ENCODE measurements at regions not wholly inside any gene's neighbourhood (a gene's known extent, or its start where the extent isn't known, plus 50 kb on each side); places are given as distances from the start of the nearest gene placed in this dataset.

GRCh38 chr15:70374096-70374495 is 276.4 kb upstream of the TLE3 start:
- BruUV-seq (replicated peaks), result no TSS peak
- no CpG with 5 or more reads among the region's 2 CpGs for WGBS, 2 experiments (ENCODE audit: extremely low coverage in 2 of 2, insufficient read length in 1 of 2)
- in situ Hi-C loops (cut with MboI; ENCODE audit: low sequenced_read_pairs), result no loop called here
- Histone ChIP-seq H2BK20ac (ENCODE audit: low read depth, low read length) (no peak overlapping the region), H3K4ac (ENCODE audit: low read depth, low read length) (no peak overlapping the region), H3K36me3 (ENCODE audit: control insufficient read depth, insufficient read depth, low read length) (no peaks in the 10 kb centered on the region), H2BK120ac (ENCODE audit: low read depth, low read length) (no peak overlapping the region), H3K9me3 (ENCODE audit: control insufficient read depth, insufficient read depth, low read length) (no peaks in the 10 kb centered on the region; the same call in 1 of the 2 replicates), H3K27me3 (ENCODE audit: control insufficient read depth, insufficient read depth, low read length) (peaks cover 46% of the 10 kb centered on the region), H4K20me1 (ENCODE audit: insufficient read depth, low read length) (no peaks in the 10 kb centered on the region), H2AK9ac (replicated peaks; ENCODE audit: low read depth, low read length, poor library complexity) (no peak overlapping the region), H3K79me1 (ENCODE audit: low read depth in 1 of 2, low read length in 2 of 2) (no peaks in the 10 kb centered on the region), H3K18ac (ENCODE audit: low read depth, low read length) (no peak overlapping the region), H3K4me1 (ENCODE audit: control insufficient read depth, insufficient read depth, low read length) (no peaks in the 10 kb centered on the region), H3K9ac (ENCODE audit: low read depth, low read length) (no peak overlapping the region), H3K14ac (replicated peaks; ENCODE audit: low read depth, low read length) (no peak overlapping the region), H2AFZ (replicated peaks; ENCODE audit: low read length, poor library complexity) (no peak overlapping the region), H3K27ac (ENCODE audit: insufficient read depth, low read length) (no peak overlapping the region), H2BK5ac (ENCODE audit: low read depth, low read length, poor library complexity, severe bottlenecking) (no peak overlapping the region), H4K8ac (ENCODE audit: low read depth in 2 of 2, low read length in 2 of 2) (no peak overlapping the region), H3K56ac (ENCODE audit: extremely low read depth, insufficient read depth, low read length) (no peak overlapping the region), H3K23ac (ENCODE audit: low read depth, low read length) (no peak overlapping the region), H4K91ac (ENCODE audit: insufficient read depth, low read depth, low read length) (no peak overlapping the region), H3K4me2 (ENCODE audit: low read depth, low read length) (no peak overlapping the region), H3K4me3 (ENCODE audit: insufficient read depth, low read depth, low read length) (no peak overlapping the region), H2AK5ac (ENCODE audit: low read depth, low read length) (no peak overlapping the region), H2BK15ac (ENCODE audit: low read depth, low read length) (no peak overlapping the region), H4K5ac (ENCODE audit: low read depth, low read length) (no peak overlapping the region), H3K9me1 (ENCODE audit: insufficient read depth, low read length) (no peaks in the 10 kb centered on the region)
- intact Hi-C loops (cut with micrococcal nuclease), result loop anchor here (10.0 kb wide), 1 partner anchor 101 kb away; no protein-coding TSS in a partner anchor
- DNase-seq (no peak), ATAC-seq (ENCODE audit: low read depth) (no peak)
- dilution Hi-C loops (cut with HindIII; ENCODE audit: low sequenced_read_pairs, unreplicated experiment), result no loop called here
- no peak for TF ChIP-seq CEBPB (IDR thresholded peaks at IDR 0.05; ENCODE audit: low read depth, low read length)
- TF ChIP-seq NFE2L2 (IDR thresholded peaks at IDR 0.05; ENCODE audit: low read depth, low read length), result no peak
- no peak for TF ChIP-seq CTCF (conservative IDR thresholded peaks at IDR 0.05; ENCODE audit: low read depth, low read length)
- TF ChIP-seq ELK1 (IDR thresholded peaks at IDR 0.05; ENCODE audit: borderline replicate concordance, low read depth, low read length), result no peak
- no peak for TF ChIP-seq USF2 (IDR thresholded peaks at IDR 0.05; ENCODE audit: low read depth, low read length)
- TF ChIP-seq BHLHE40 (IDR thresholded peaks at IDR 0.05; ENCODE audit: low read depth, low read length), result no peak
- no peak for TF ChIP-seq POLR2A (IDR thresholded peaks at IDR 0.05; ENCODE audit: low read depth, low read length)
- TF ChIP-seq MAZ (IDR thresholded peaks at IDR 0.05; ENCODE audit: borderline replicate concordance, low read depth, low read length), result no peak
- ChIA-PET CTCF (no interaction called here), POLR2A (ENCODE audit: unreplicated experiment) (no interaction called here)
